ENCODE measurements at regions not wholly inside any gene's neighbourhood (a gene's known extent, or its start where the extent isn't known, plus 50 kb on each side); places are given as distances from the start of the nearest gene placed in this dataset.

DNA sequence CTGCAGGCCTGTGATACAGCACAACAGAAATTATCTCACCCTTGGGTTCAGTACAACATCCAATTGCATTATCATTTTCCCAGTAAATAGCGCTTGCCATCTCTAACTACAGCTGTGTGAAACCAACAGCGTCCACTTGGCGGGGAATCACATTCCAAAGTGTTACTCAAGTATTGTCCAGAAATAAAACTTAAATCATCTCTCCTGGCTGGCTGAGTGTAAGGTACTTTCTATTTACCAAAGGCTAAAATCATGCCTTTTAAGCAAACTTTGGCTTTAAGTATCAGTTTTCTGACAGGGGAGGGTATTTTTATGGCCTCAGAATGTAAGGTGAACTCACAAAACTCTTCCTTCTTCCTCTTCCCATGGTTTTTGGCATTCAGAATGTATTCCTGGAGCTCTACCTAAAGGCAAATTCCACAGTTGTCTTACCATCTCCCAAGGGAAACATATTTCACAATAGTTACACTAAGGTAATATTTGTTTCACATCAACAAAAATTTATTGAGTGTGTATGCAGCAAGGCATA lies 205.6 kb upstream of the MPDZ start:
- Histone ChIP-seq H2BK12ac (ENCODE audit: low read length) (no peak overlapping the region), H3K4ac (ENCODE audit: low read depth, low read length) (no peak overlapping the region), H3K36me3 (ENCODE audit: control insufficient read depth in 1 of 2, insufficient read depth in 2 of 2, low read length in 2 of 2) (no peaks in the 10 kb centered on the region), H3K9me3 (ENCODE audit: insufficient read depth, low read depth, low read length) (no peaks in the 10 kb centered on the region), H4K8ac (ENCODE audit: low read depth, low read length) (no peak overlapping the region), H3K4me3 (ENCODE audit: low read depth, low read length) (no peak overlapping the region), H3K4me1 (ENCODE audit: control insufficient read depth in 1 of 2, insufficient read depth in 2 of 2, low read length in 2 of 2) (no peaks in the 10 kb centered on the region), H3K79me2 (ENCODE audit: control insufficient read depth, insufficient read depth, low read length, poor library complexity) (no peaks in the 10 kb centered on the region), H3K79me1 (ENCODE audit: low read length) (no peaks in the 10 kb centered on the region), H2AK5ac (ENCODE audit: low read length) (no peak overlapping the region), H2AFZ (ENCODE audit: insufficient read depth, low read length, poor library complexity) (no peak overlapping the region), H3K9ac (ENCODE audit: low read length) (no peak overlapping the region), H3K27me3 (ENCODE audit: insufficient read depth, low read length) (no peaks in the 10 kb centered on the region), H3K23ac (ENCODE audit: low read length) (no peak overlapping the region), H2BK120ac (ENCODE audit: insufficient read depth, low read length, poor library complexity) (no peak overlapping the region), H3K18ac (ENCODE audit: low read length) (no peak overlapping the region), H3K14ac (ENCODE audit: low read length) (no peak overlapping the region), H3K27ac (ENCODE audit: low read depth, low read length) (no peak overlapping the region), H4K91ac (ENCODE audit: low read depth, low read length) (no peak overlapping the region), H2BK5ac (ENCODE audit: low read depth, low read length, poor library complexity) (no peak overlapping the region), H4K12ac (ENCODE audit: low read depth, low read length) (no peak overlapping the region), H3K4me2 (ENCODE audit: low read length) (no peak overlapping the region)
- DNase-seq, result peak; percentile 35 to 79
- WGBS (ENCODE audit: extremely low coverage, insufficient coverage, insufficient read length), result no CpG with 5 or more reads among the region's 3 CpGs

DNA sequence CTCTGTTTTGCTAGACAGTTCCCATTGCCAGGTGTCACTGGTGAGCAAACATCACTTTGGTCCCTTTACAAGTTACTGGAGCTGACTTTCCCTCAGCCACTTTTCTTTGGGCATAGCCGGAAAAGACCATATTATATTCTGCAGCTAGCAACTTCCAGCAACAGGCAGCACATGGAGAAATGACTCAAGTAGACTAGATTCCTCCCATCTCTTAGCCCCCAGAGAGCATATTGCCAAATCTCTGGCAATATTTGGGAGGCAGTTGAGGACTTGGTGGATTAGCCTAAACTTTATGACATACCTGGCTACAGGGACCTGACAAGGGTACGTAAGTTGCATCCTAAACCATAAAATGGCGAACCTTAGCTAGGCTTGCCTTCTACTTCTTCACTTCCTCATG lies 204.7 kb upstream of the MPDZ start:
- H4K91ac ChIP-seq (ENCODE audit: low read depth, low read length), result no peak overlapping the region
- H3K4me3 ChIP-seq (ENCODE audit: low read depth, low read length), result no peak overlapping the region
- no peak overlapping the region for H3K18ac ChIP-seq (ENCODE audit: low read length)
- no peak overlapping the region for H4K12ac ChIP-seq (ENCODE audit: low read depth, low read length)
- H2AK5ac ChIP-seq (ENCODE audit: low read length), result no peak overlapping the region
- no CpG with 5 or more reads among the region's 3 CpGs for WGBS (ENCODE audit: extremely low coverage, insufficient coverage, insufficient read length)
- H2BK12ac ChIP-seq (ENCODE audit: low read length), result no peak overlapping the region
- H2AFZ ChIP-seq (ENCODE audit: insufficient read depth, low read length, poor library complexity), result no peak overlapping the region
- H3K14ac ChIP-seq (ENCODE audit: low read length), result no peak overlapping the region
- no peaks in the 10 kb centered on the region for H3K4me1 ChIP-seq (ENCODE audit: control insufficient read depth in 1 of 2, insufficient read depth in 2 of 2, low read length in 2 of 2)
- DNase-seq, result no peak
- H4K8ac ChIP-seq (ENCODE audit: low read depth, low read length), result no peak overlapping the region
- no peak overlapping the region for H3K23ac ChIP-seq (ENCODE audit: low read length)
- H3K9me3 ChIP-seq (ENCODE audit: insufficient read depth, low read depth, low read length), result no peaks in the 10 kb centered on the region
- no peak overlapping the region for H2BK120ac ChIP-seq (ENCODE audit: insufficient read depth, low read length, poor library complexity)
- H2BK5ac ChIP-seq (ENCODE audit: low read depth, low read length, poor library complexity), result no peak overlapping the region
- H3K36me3 ChIP-seq (ENCODE audit: control insufficient read depth in 1 of 2, insufficient read depth in 2 of 2, low read length in 2 of 2), result no peaks in the 10 kb centered on the region
- no peaks in the 10 kb centered on the region for H3K27me3 ChIP-seq (ENCODE audit: insufficient read depth, low read length)
- H3K27ac ChIP-seq (ENCODE audit: low read depth, low read length), result no peak overlapping the region
- no peak overlapping the region for H3K4ac ChIP-seq (ENCODE audit: low read depth, low read length)
- no peak overlapping the region for H3K4me2 ChIP-seq (ENCODE audit: low read length)
- H3K9ac ChIP-seq (ENCODE audit: low read length), result no peak overlapping the region
- H3K79me2 ChIP-seq (ENCODE audit: control insufficient read depth, insufficient read depth, low read length, poor library complexity), result no peaks in the 10 kb centered on the region
- no peaks in the 10 kb centered on the region for H3K79me1 ChIP-seq (ENCODE audit: low read length)

DNA sequence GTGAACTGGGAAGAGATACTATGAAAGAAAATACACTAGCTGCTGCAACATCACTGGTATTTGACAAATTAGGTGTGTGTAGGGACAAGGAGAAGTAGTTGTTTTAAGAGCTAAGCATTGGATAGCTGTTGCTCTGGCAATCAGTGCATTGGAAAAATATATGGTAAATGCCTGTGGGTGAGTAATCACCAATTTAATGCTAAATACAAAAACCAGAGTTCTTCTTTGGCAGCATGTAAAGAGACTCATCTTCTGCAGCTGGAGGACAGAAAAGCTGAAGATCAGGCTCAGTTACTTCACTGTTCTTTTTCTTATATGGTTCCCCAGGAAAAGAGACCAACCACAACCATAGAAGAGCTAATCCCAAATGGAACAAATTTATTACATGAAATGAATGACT lies 201.8 kb upstream of the MPDZ start:
- H4K12ac ChIP-seq (ENCODE audit: low read depth, low read length), result no peak overlapping the region
- H3K27me3 ChIP-seq (ENCODE audit: insufficient read depth, low read length), result no peaks in the 10 kb centered on the region
- H3K18ac ChIP-seq (ENCODE audit: low read length), result no peak overlapping the region
- H3K14ac ChIP-seq (ENCODE audit: low read length), result no peak overlapping the region
- no peak overlapping the region for H4K8ac ChIP-seq (ENCODE audit: low read depth, low read length)
- peak in 1 of 2 donors; percentile 19 for DNase-seq
- no peak overlapping the region for H2BK12ac ChIP-seq (ENCODE audit: low read length)
- no peak overlapping the region for H3K4me2 ChIP-seq (ENCODE audit: low read length)
- H3K9me3 ChIP-seq (ENCODE audit: insufficient read depth, low read depth, low read length), result peaks cover 4% of the 10 kb centered on the region
- H3K27ac ChIP-seq (ENCODE audit: low read depth, low read length), result no peak overlapping the region
- H3K23ac ChIP-seq (ENCODE audit: low read length), result no peak overlapping the region
- H2AK5ac ChIP-seq (ENCODE audit: low read length), result no peak overlapping the region
- no peak overlapping the region for H4K91ac ChIP-seq (ENCODE audit: low read depth, low read length)
- H3K4me3 ChIP-seq (ENCODE audit: low read depth, low read length), result no peak overlapping the region
- no peaks in the 10 kb centered on the region for H3K36me3 ChIP-seq (ENCODE audit: control insufficient read depth in 1 of 2, insufficient read depth in 2 of 2, low read length in 2 of 2)
- no peaks in the 10 kb centered on the region for H3K79me1 ChIP-seq (ENCODE audit: low read length)
- no peaks in the 10 kb centered on the region for H3K79me2 ChIP-seq (ENCODE audit: control insufficient read depth, insufficient read depth, low read length, poor library complexity)
- no peak overlapping the region for H2AFZ ChIP-seq (ENCODE audit: insufficient read depth, low read length, poor library complexity)
- H3K9ac ChIP-seq (ENCODE audit: low read length), result no peak overlapping the region
- H2BK120ac ChIP-seq (ENCODE audit: insufficient read depth, low read length, poor library complexity), result no peak overlapping the region
- H2BK5ac ChIP-seq (ENCODE audit: low read depth, low read length, poor library complexity), result no peak overlapping the region
- no peak overlapping the region for H3K4ac ChIP-seq (ENCODE audit: low read depth, low read length)
- no peaks in the 10 kb centered on the region for H3K4me1 ChIP-seq (ENCODE audit: control insufficient read depth in 1 of 2, insufficient read depth in 2 of 2, low read length in 2 of 2)

DNA sequence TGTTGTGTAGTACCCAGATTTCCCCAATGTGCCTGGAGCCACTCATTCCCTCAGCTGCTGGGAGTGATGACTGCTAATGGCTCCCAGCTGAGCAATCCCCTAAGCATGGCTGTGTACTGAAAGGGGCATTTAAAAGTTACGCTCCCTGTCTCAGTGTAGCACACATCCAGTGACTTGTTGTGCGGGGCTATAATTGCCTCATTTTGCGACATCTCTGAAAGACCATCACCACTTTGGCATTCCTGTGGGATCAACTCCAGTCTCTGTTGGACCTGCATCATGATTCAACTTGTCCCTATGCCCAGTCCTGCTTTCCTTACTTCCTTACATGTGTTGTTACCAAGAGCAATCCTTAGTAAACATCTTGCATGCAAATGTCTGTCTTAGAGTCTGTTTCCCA lies 201.2 kb upstream of the MPDZ start:
- Histone ChIP-seq H3K9me3 (ENCODE audit: insufficient read depth, low read depth, low read length) (peaks cover 4% of the 10 kb centered on the region), H2BK12ac (ENCODE audit: low read length) (no peak overlapping the region), H2AK5ac (ENCODE audit: low read length) (no peak overlapping the region), H2AFZ (ENCODE audit: insufficient read depth, low read length, poor library complexity) (no peak overlapping the region), H3K36me3 (ENCODE audit: control insufficient read depth in 1 of 2, insufficient read depth in 2 of 2, low read length in 2 of 2) (no peaks in the 10 kb centered on the region), H3K27ac (ENCODE audit: low read depth, low read length) (no peak overlapping the region), H3K4me2 (ENCODE audit: low read length) (no peak overlapping the region), H4K12ac (ENCODE audit: low read depth, low read length) (no peak overlapping the region), H3K9ac (ENCODE audit: low read length) (no peak overlapping the region), H3K18ac (ENCODE audit: low read length) (no peak overlapping the region), H2BK120ac (ENCODE audit: insufficient read depth, low read length, poor library complexity) (no peak overlapping the region), H4K91ac (ENCODE audit: low read depth, low read length) (no peak overlapping the region), H3K4ac (ENCODE audit: low read depth, low read length) (no peak overlapping the region), H2BK5ac (ENCODE audit: low read depth, low read length, poor library complexity) (no peak overlapping the region), H3K79me2 (ENCODE audit: control insufficient read depth, insufficient read depth, low read length, poor library complexity) (no peaks in the 10 kb centered on the region), H3K23ac (ENCODE audit: low read length) (no peak overlapping the region), H3K4me3 (ENCODE audit: low read depth, low read length) (no peak overlapping the region), H3K4me1 (ENCODE audit: control insufficient read depth in 1 of 2, insufficient read depth in 2 of 2, low read length in 2 of 2) (no peaks in the 10 kb centered on the region), H3K14ac (ENCODE audit: low read length) (no peak overlapping the region), H4K8ac (ENCODE audit: low read depth, low read length) (no peak overlapping the region), H3K79me1 (ENCODE audit: low read length) (no peaks in the 10 kb centered on the region), H3K27me3 (ENCODE audit: insufficient read depth, low read length) (no peaks in the 10 kb centered on the region)
- no CpG with 5 or more reads among the region's 3 CpGs for WGBS (ENCODE audit: extremely low coverage, insufficient coverage, insufficient read length)
- DNase-seq, result peak; percentile 96 to 97
